22Rv1 (cell line): ENCODE measurements at regions not wholly inside any gene's neighbourhood (a gene's known extent, or its start where the extent isn't known, plus 50 kb on each side); places are given as distances from the start of the nearest gene placed in this dataset.

Experiments
- ZFX ChIP-seq: fragments of 450-650 bp; IDR thresholded peaks from 2 replicates; pipeline ENCODE4 v1.6.1; 2017; ENCODE audit warnings: antibody characterized with exemption, borderline replicate concordance
- TF ChIP-seq, protein P1 (sequence below): fragments of 450-650 bp; IDR thresholded peaks from 2 replicates; pipeline ENCODE4 v1.5.1; 2017; ENCODE audit warnings: mild to moderate bottlenecking

DNA sequence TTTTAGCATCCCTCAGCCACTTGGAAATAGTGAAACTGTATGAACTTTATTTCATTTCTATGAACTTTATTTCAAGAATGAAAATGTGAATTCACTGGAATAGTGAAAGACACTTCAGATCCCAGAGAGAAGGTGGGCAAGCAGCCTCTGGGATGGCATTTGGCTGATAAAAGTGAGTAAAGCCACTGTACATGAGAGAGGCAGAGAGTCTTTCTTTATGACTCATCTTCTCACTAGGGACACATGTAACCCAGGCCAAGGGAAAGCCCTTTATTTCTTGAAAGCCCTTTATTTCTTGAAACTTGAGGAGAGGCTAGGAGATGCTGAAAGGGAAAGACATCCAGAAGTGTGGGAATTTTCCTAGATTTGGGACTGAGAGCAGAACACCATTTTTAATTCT, 148.9 kb upstream of the SMIM30 start:
- TF ChIP-seq, protein P1, sequence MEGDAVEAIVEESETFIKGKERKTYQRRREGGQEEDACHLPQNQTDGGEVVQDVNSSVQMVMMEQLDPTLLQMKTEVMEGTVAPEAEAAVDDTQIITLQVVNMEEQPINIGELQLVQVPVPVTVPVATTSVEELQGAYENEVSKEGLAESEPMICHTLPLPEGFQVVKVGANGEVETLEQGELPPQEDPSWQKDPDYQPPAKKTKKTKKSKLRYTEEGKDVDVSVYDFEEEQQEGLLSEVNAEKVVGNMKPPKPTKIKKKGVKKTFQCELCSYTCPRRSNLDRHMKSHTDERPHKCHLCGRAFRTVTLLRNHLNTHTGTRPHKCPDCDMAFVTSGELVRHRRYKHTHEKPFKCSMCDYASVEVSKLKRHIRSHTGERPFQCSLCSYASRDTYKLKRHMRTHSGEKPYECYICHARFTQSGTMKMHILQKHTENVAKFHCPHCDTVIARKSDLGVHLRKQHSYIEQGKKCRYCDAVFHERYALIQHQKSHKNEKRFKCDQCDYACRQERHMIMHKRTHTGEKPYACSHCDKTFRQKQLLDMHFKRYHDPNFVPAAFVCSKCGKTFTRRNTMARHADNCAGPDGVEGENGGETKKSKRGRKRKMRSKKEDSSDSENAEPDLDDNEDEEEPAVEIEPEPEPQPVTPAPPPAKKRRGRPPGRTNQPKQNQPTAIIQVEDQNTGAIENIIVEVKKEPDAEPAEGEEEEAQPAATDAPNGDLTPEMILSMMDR = no peak
- no peak for TF ChIP-seq ZFX
